ENCODE measurements at regions not wholly inside any gene's neighbourhood (a gene's known extent, or its start where the extent isn't known, plus 50 kb on each side); places are given as distances from the start of the nearest gene placed in this dataset.

DNA sequence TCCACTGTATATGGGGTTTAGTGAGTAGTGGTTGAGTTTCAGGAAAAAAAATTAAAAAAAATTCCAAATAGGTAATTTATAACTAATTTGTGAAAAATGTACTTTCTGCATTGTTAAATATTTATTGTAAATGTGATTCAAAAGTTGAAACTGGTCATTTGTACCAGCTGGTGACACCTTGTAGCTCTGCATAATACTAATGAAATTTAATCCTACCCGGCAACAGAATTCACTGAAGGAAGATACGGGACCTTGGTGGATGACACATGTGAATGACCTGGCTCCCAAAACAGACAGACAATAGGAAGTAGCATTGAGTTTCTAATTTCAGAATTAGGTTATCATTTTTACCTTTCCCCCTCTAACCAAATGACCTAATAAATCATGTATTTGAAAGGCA is 73.8 kb downstream of the SLITRK6 start:
- CTCF ChIA-PET = no interaction called here
- POLR2A ChIA-PET (ENCODE audit: unreplicated experiment) = no interaction called here
- Histone ChIP-seq H4K20me1 (ENCODE audit: low read length) (no peaks in the 10 kb centered on the region), H3K9me2 (replicated peaks; ENCODE audit: low read length) (no peaks in the 10 kb centered on the region), H3K9me3 (ENCODE audit: low read length) (no peaks in the 10 kb centered on the region), H3K27me3 (ENCODE audit: low read length) (no peaks in the 10 kb centered on the region), H2AFZ (ENCODE audit: low read length) (no peak overlapping the region), H3K27ac (ENCODE audit: low read length) (peak overlapping the region; percentile 92), H3K79me2 (ENCODE audit: low read length) (no peaks in the 10 kb centered on the region), H3K4me1 (ENCODE audit: insufficient read depth, low read length) (peaks cover 30% of the 10 kb centered on the region), H3K36me3 (ENCODE audit: low read depth, low read length) (no peaks in the 10 kb centered on the region), H3K4me3 (ENCODE audit: low read length) (peak overlapping the region; percentile 33), H3K9ac (ENCODE audit: low read length) (peak overlapping the region; percentile 42), H3F3A (ENCODE audit: low read length, unreplicated experiment) (no peaks in the 10 kb centered on the region), H3K4me2 (ENCODE audit: low read length) (peak overlapping the region; percentile 67)
- intact Hi-C loops (cut with micrococcal nuclease) = loop anchor here (1.0 to 10.0 kb wide), 5 partner anchors 16 to 801 kb away; partner anchors contain the start of gene SLITRK6
- BruUV-seq (replicated peaks) = TSS peak; percentile 44
- TF ChIP-seq EZH2phosphoT487 (IDR thresholded peaks at IDR 0.05; ENCODE audit: borderline replicate concordance, low read length) (no peak), EZH2 (IDR thresholded peaks at IDR 0.05; ENCODE audit: low read length, unreplicated experiment) (no peak)
- TF ChIP-seq, protein P1, sequence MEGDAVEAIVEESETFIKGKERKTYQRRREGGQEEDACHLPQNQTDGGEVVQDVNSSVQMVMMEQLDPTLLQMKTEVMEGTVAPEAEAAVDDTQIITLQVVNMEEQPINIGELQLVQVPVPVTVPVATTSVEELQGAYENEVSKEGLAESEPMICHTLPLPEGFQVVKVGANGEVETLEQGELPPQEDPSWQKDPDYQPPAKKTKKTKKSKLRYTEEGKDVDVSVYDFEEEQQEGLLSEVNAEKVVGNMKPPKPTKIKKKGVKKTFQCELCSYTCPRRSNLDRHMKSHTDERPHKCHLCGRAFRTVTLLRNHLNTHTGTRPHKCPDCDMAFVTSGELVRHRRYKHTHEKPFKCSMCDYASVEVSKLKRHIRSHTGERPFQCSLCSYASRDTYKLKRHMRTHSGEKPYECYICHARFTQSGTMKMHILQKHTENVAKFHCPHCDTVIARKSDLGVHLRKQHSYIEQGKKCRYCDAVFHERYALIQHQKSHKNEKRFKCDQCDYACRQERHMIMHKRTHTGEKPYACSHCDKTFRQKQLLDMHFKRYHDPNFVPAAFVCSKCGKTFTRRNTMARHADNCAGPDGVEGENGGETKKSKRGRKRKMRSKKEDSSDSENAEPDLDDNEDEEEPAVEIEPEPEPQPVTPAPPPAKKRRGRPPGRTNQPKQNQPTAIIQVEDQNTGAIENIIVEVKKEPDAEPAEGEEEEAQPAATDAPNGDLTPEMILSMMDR (conservative IDR thresholded peaks at IDR 0.05; ENCODE audit: low read depth, low read length) = no peak
- peak; percentile 48 for DNase-seq
- peak; percentile 74 for ATAC-seq

DNA sequence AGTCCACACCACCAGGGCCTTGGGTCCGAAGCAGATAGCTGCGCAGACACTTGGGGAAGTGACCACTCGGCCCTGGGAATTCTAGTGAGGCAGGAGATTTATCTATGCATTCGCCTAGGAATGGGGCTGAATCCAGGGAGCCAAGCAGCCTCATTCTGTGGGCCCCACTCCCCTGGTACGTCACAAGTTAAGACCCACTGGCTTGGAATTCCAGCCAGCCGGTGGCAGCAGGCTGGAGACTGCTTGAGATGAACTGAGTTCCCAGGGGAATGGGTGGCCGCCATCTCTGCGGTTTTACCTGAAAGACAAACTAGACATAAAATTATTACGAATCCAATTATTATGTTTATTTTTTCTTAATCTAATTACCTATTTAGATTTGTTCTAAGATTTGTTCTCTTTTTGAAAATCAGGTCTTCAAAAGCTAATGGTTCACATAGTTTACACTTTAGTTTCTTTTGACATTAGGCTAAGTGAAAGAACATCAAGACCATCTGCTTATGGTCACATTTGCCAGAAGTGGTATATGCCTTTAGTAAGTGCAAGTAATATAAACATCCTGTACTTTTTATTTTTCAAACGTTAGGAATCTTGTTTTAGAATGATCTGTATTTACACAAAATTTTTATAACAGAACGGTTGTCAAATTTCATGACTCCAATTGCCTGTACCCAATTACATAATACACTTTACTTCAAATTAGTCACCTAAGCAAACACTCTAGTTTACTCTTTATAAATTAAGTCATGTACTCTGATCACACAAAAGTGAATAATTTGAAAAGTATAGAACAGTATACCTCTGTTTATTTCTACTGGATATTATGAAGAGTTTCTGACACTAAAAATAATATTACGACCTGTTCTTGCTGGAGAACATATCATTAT is 74.4 kb downstream of the SLITRK6 start:
- Histone ChIP-seq H3F3A (ENCODE audit: low read length, unreplicated experiment) (no peaks in the 10 kb centered on the region), H3K27ac (ENCODE audit: low read length) (peak overlapping the region; percentile 92), H3K79me2 (ENCODE audit: low read length) (no peaks in the 10 kb centered on the region), H3K9me3 (ENCODE audit: low read length) (no peaks in the 10 kb centered on the region), H3K36me3 (ENCODE audit: low read depth, low read length) (no peaks in the 10 kb centered on the region), H4K20me1 (ENCODE audit: low read length) (no peaks in the 10 kb centered on the region), H3K4me1 (ENCODE audit: insufficient read depth, low read length) (peaks cover 30% of the 10 kb centered on the region), H3K4me2 (ENCODE audit: low read length) (peak overlapping the region; percentile 67), H3K9ac (ENCODE audit: low read length) (peak overlapping the region; percentile 42), H2AFZ (ENCODE audit: low read length) (peak overlapping the region; percentile 42), H3K9me2 (replicated peaks; ENCODE audit: low read length) (no peaks in the 10 kb centered on the region), H3K4me3 (ENCODE audit: low read length) (peak overlapping the region; percentile 33), H3K27me3 (ENCODE audit: low read length) (no peaks in the 10 kb centered on the region)
- CTCF ChIA-PET = no interaction called here
- POLR2A ChIA-PET (ENCODE audit: unreplicated experiment) = no interaction called here
- intact Hi-C loops (cut with micrococcal nuclease) = loop anchor here (1.0 to 10.0 kb wide), 5 partner anchors 15 to 800 kb away; partner anchors contain the start of gene SLITRK6
- TF ChIP-seq, protein P1 (conservative IDR thresholded peaks at IDR 0.05; ENCODE audit: low read depth, low read length) = no peak
- no peak for TF ChIP-seq EZH2 (IDR thresholded peaks at IDR 0.05; ENCODE audit: low read length, unreplicated experiment)
- no peak for TF ChIP-seq EZH2phosphoT487 (IDR thresholded peaks at IDR 0.05; ENCODE audit: borderline replicate concordance, low read length)
- no TSS peak for BruUV-seq (replicated peaks)
- DNase-seq (peak; percentile 76), ATAC-seq (peak; percentile 94)

DNA sequence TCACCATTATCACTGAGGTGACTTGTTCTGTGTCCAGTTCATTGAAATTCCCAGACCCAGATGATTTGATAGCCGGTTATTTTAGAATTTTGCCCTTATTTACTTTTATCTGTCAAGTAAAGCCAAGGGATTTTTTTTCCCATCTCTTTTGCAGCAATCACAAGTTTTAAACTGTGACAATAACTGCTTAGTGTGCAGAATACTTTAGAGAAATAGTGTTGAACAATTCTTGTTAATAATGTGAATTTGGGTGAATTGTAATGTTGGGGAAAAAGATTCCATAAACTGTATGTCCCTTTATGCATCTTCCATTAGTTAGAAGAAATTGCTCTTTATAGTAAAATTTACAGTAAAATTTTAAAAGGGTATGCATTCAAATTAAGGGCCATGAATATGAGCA is 79.5 kb downstream of the SLITRK6 start:
- ATAC-seq = no peak
- no peaks in the 10 kb centered on the region for H4K20me1 ChIP-seq (ENCODE audit: low read length)

More for the DNA sequence above, 79.5 kb downstream of the SLITRK6 start:
- no peak overlapping the region for H3K4me3 ChIP-seq (ENCODE audit: low read length)
- intact Hi-C loops (cut with micrococcal nuclease) = loop anchor here (10.0 kb wide), 1 partner anchor 795 kb away; no protein-coding TSS in a partner anchor
- H3K79me2 ChIP-seq (ENCODE audit: low read length) = no peaks in the 10 kb centered on the region
- no peak overlapping the region for H3K4me2 ChIP-seq (ENCODE audit: low read length)
- no peak for DNase-seq
- no peak overlapping the region for H3K27ac ChIP-seq (ENCODE audit: low read length)
- no peaks in the 10 kb centered on the region for H3K27me3 ChIP-seq (ENCODE audit: low read length)
- no peaks in the 10 kb centered on the region for H3K9me3 ChIP-seq (ENCODE audit: low read length)
- no TSS peak for BruUV-seq (replicated peaks)
- H3K36me3 ChIP-seq (ENCODE audit: low read depth, low read length) = no peaks in the 10 kb centered on the region
- no peak overlapping the region for H3K9ac ChIP-seq (ENCODE audit: low read length)
- peaks cover 8% of the 10 kb centered on the region for H3K4me1 ChIP-seq (ENCODE audit: insufficient read depth, low read length)
- no peaks in the 10 kb centered on the region for H3F3A ChIP-seq (ENCODE audit: low read length, unreplicated experiment)
- H3K9me2 ChIP-seq (replicated peaks; ENCODE audit: low read length) = no peaks in the 10 kb centered on the region
- ChIA-PET CTCF (no interaction called here), POLR2A (ENCODE audit: unreplicated experiment) (no interaction called here)
- no peak overlapping the region for H2AFZ ChIP-seq (ENCODE audit: low read length)
- TF ChIP-seq EZH2phosphoT487 (IDR thresholded peaks at IDR 0.05; ENCODE audit: borderline replicate concordance, low read length) (no peak), EZH2 (IDR thresholded peaks at IDR 0.05; ENCODE audit: low read length, unreplicated experiment) (no peak)
- TF ChIP-seq, protein P1 (conservative IDR thresholded peaks at IDR 0.05; ENCODE audit: low read depth, low read length) = no peak
